ENCODE measurements at regions not wholly inside any gene's neighbourhood (a gene's known extent, or its start where the extent isn't known, plus 50 kb on each side); places are given as distances from the start of the nearest gene placed in this dataset.
"Not testable (repeated sequence)": the region's sequence is repeated elsewhere in the genome, so short reads cannot be mapped to it uniquely, and the experiment has no call there.

- H3K9me3 ChIP-seq (ENCODE audit: low read length), result no peaks in the 10 kb centered on the region
- H3K9ac ChIP-seq (ENCODE audit: low read length), result no peak overlapping the region
- H3K27ac ChIP-seq (ENCODE audit: low read depth, low read length), result no peak overlapping the region
- H3K27me3 ChIP-seq (ENCODE audit: control insufficient read depth in 1 of 2, insufficient read depth in 2 of 2, low read length in 2 of 2), result no peaks in the 10 kb centered on the region
- no peak overlapping the region for H3K4me3 ChIP-seq (ENCODE audit: low read depth in 1 of 2, low read length in 2 of 2)
- H3K36me3 ChIP-seq (ENCODE audit: insufficient read depth, low read length), result no peaks in the 10 kb centered on the region
- peaks cover 4% of the 10 kb centered on the region for H3K4me1 ChIP-seq (ENCODE audit: insufficient read depth, low read length)
Observed at GRCh38 chr9:78406933-78407332, 110.0 kb downstream of the PSAT1 start.

DNA sequence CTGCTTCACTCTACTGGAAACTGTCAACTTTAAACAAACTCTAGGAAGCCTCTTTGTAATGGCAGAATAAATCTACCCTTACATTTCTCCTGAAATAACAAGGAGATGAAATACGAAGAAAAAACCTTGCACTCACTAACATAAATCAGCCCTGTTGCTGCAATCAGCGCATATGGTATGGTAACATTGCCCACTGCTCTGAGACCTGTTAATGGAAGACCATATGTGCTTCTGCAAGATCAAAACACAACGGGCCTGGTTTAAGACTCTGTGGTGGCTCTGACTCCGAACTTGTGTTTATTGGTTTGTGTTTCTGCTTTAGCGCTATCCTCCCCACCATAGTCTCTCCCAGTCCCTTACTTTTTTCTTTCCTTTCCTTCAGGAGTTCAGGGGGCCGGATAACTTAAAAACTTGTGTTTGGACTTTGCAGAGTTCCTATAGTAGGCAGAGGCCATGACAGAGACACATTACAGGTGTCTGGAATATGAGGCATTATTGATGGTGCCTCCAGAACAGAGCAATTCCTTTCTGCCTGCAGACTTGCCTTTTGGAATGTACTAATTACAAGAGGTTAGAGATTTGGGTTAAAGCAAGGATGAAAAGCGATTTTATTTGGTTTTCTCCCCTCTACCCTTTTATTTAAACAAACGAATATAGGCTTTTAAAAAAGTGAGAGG lies 110.8 kb downstream of the PSAT1 start:
- no peaks in the 10 kb centered on the region for H3K9me3 ChIP-seq (ENCODE audit: low read length)
- H3K27ac ChIP-seq (ENCODE audit: low read depth, low read length), result no peak overlapping the region
- no peaks in the 10 kb centered on the region for H3K36me3 ChIP-seq (ENCODE audit: insufficient read depth, low read length)
- H3K4me3 ChIP-seq (ENCODE audit: low read depth in 1 of 2, low read length in 2 of 2), result no peak overlapping the region
- H3K9ac ChIP-seq (ENCODE audit: low read length), result no peak overlapping the region
- H3K27me3 ChIP-seq (ENCODE audit: control insufficient read depth in 1 of 2, insufficient read depth in 2 of 2, low read length in 2 of 2), result no peaks in the 10 kb centered on the region
- peaks cover 4% of the 10 kb centered on the region for H3K4me1 ChIP-seq (ENCODE audit: insufficient read depth, low read length)

GRCh38 chr9:78408388-78408787 lies 111.5 kb downstream of the PSAT1 start:
- Histone ChIP-seq H3K36me3 (ENCODE audit: insufficient read depth, low read length) (no peaks in the 10 kb centered on the region), H3K9ac (ENCODE audit: low read length) (no peak overlapping the region), H3K27ac (ENCODE audit: low read depth, low read length) (no peak overlapping the region), H3K27me3 (ENCODE audit: control insufficient read depth in 1 of 2, insufficient read depth in 2 of 2, low read length in 2 of 2) (no peaks in the 10 kb centered on the region), H3K9me3 (ENCODE audit: low read length) (no peaks in the 10 kb centered on the region), H3K4me3 (ENCODE audit: low read depth in 1 of 2, low read length in 2 of 2) (no peak overlapping the region), H3K4me1 (ENCODE audit: insufficient read depth, low read length) (peaks cover 4% of the 10 kb centered on the region)

GRCh38 chr9:78409928-78410510 lies 113.1 kb downstream of the PSAT1 start:
- not testable (repeated sequence) for H3K27ac ChIP-seq (ENCODE audit: low read depth, low read length); H3K4me1 ChIP-seq (ENCODE audit: insufficient read depth, low read length); H3K4me3 ChIP-seq (ENCODE audit: low read depth in 1 of 2, low read length in 2 of 2); H3K36me3 ChIP-seq (ENCODE audit: insufficient read depth, low read length); H3K9ac ChIP-seq (ENCODE audit: low read length); H3K27me3 ChIP-seq (ENCODE audit: control insufficient read depth in 1 of 2, insufficient read depth in 2 of 2, low read length in 2 of 2); H3K9me3 ChIP-seq (ENCODE audit: low read length)

GRCh38 chr9:78422309-78422708 lies 125.4 kb downstream of the PSAT1 start:
- no peaks in the 10 kb centered on the region for H3K4me1 ChIP-seq (ENCODE audit: insufficient read depth, low read length)
- H3K27ac ChIP-seq (ENCODE audit: low read depth, low read length), result no peak overlapping the region
- H3K27me3 ChIP-seq (ENCODE audit: control insufficient read depth in 1 of 2, insufficient read depth in 2 of 2, low read length in 2 of 2), result no peaks in the 10 kb centered on the region
- no peaks in the 10 kb centered on the region for H3K36me3 ChIP-seq (ENCODE audit: insufficient read depth, low read length)
- no peak overlapping the region for H3K4me3 ChIP-seq (ENCODE audit: low read depth in 1 of 2, low read length in 2 of 2)
- no peaks in the 10 kb centered on the region for H3K9me3 ChIP-seq (ENCODE audit: low read length)
- H3K9ac ChIP-seq (ENCODE audit: low read length), result no peak overlapping the region

DNA sequence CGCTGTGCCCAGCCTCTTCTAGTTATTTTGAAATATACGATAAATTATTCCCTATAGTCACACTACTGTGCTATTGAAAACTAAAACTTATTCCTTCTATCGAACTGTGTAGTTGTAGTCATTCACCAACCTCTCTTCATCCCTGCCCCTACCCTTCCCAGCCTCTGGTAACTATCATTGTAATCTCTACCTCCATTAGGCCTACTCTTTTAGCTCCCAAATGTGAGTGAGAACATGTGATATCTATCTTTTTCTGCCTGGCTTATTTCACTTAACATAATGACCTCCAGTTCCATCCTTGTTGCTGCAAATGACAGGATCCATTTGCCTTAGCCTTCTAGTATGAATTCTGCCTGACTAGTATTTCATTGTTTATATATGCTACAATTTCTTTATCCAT lies 127.4 kb downstream of the PSAT1 start:
- no peaks in the 10 kb centered on the region for H3K36me3 ChIP-seq (ENCODE audit: insufficient read depth, low read length)
- no peak overlapping the region for H3K9ac ChIP-seq (ENCODE audit: low read length)
- H3K9me3 ChIP-seq (ENCODE audit: low read length), result no peaks in the 10 kb centered on the region
- H3K4me1 ChIP-seq (ENCODE audit: insufficient read depth, low read length), result no peaks in the 10 kb centered on the region
- H3K27me3 ChIP-seq (ENCODE audit: control insufficient read depth in 1 of 2, insufficient read depth in 2 of 2, low read length in 2 of 2), result no peaks in the 10 kb centered on the region
- no peak overlapping the region for H3K4me3 ChIP-seq (ENCODE audit: low read depth in 1 of 2, low read length in 2 of 2)
- H3K27ac ChIP-seq (ENCODE audit: low read depth, low read length), result no peak overlapping the region

GRCh38 chr9:78428640-78429039 lies 131.7 kb downstream of the PSAT1 start:
- Histone ChIP-seq H3K9me3 (ENCODE audit: low read length) (no peaks in the 10 kb centered on the region), H3K27me3 (ENCODE audit: control insufficient read depth in 1 of 2, insufficient read depth in 2 of 2, low read length in 2 of 2) (no peaks in the 10 kb centered on the region), H3K4me3 (ENCODE audit: low read depth in 1 of 2, low read length in 2 of 2) (no peak overlapping the region), H3K9ac (ENCODE audit: low read length) (no peak overlapping the region), H3K36me3 (ENCODE audit: insufficient read depth, low read length) (no peaks in the 10 kb centered on the region), H3K4me1 (ENCODE audit: insufficient read depth, low read length) (no peaks in the 10 kb centered on the region), H3K27ac (ENCODE audit: low read depth, low read length) (no peak overlapping the region)

DNA sequence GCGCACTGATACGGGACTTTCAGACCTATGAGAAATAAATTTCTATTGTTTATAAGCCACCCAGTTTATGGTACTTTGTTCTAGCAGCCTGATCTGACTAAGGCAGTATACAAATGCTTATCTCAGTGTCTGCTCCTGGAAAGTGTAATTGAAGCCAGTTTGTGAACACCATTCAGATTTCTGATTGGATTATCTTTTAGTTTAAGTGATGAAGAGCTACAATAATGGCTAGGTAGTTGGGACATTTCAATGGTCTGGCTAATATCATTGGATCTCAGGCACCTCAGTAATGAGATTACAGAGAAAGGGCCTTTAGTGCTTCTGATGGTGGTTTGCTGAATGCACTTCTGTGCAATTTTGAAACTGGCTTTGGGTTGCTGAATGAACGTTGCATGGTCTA lies 133.5 kb downstream of the PSAT1 start:
- H3K27ac ChIP-seq (ENCODE audit: low read depth, low read length), result no peak overlapping the region
- H3K27me3 ChIP-seq (ENCODE audit: control insufficient read depth in 1 of 2, insufficient read depth in 2 of 2, low read length in 2 of 2), result no peaks in the 10 kb centered on the region
- no peak overlapping the region for H3K9ac ChIP-seq (ENCODE audit: low read length)
- H3K9me3 ChIP-seq (ENCODE audit: low read length), result no peaks in the 10 kb centered on the region
- H3K4me1 ChIP-seq (ENCODE audit: insufficient read depth, low read length), result no peaks in the 10 kb centered on the region
- no peak overlapping the region for H3K4me3 ChIP-seq (ENCODE audit: low read depth in 1 of 2, low read length in 2 of 2)
- H3K36me3 ChIP-seq (ENCODE audit: insufficient read depth, low read length), result no peaks in the 10 kb centered on the region

DNA sequence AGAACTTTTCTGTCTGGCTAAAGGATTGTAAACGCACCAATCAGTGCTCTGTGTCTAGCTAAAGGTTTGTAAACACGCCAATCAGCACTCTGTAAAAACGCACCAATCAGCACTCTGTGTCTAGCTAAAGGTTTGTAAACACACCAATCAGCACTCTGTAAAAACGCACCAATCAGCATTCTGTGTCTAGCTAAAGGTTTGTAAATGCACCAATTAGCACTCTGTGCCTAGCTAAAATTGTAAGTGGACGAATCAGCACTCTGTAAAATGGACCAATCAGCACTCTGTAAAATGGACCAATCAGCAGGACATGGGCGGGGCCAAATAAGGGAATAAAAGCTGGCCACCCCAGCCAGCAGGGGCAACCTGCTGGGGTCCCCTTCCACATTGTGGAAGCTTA lies 134.1 kb downstream of the PSAT1 start:
- H3K9me3 ChIP-seq (ENCODE audit: low read length); H3K4me3 ChIP-seq (ENCODE audit: low read depth in 1 of 2, low read length in 2 of 2); H3K9ac ChIP-seq (ENCODE audit: low read length); H3K27ac ChIP-seq (ENCODE audit: low read depth, low read length); H3K36me3 ChIP-seq (ENCODE audit: insufficient read depth, low read length); H3K27me3 ChIP-seq (ENCODE audit: control insufficient read depth in 1 of 2, insufficient read depth in 2 of 2, low read length in 2 of 2); H3K4me1 ChIP-seq (ENCODE audit: insufficient read depth, low read length): not testable (repeated sequence)

GRCh38 chr9:78436873-78437272 lies 139.9 kb downstream of the PSAT1 start:
- H3K4me3 ChIP-seq (ENCODE audit: low read depth in 1 of 2, low read length in 2 of 2), result no peak overlapping the region
- no peaks in the 10 kb centered on the region for H3K9me3 ChIP-seq (ENCODE audit: low read length)
- H3K36me3 ChIP-seq (ENCODE audit: insufficient read depth, low read length), result no peaks in the 10 kb centered on the region
- H3K4me1 ChIP-seq (ENCODE audit: insufficient read depth, low read length), result no peaks in the 10 kb centered on the region
- H3K27me3 ChIP-seq (ENCODE audit: control insufficient read depth in 1 of 2, insufficient read depth in 2 of 2, low read length in 2 of 2), result no peaks in the 10 kb centered on the region
- H3K9ac ChIP-seq (ENCODE audit: low read length), result no peak overlapping the region
- H3K27ac ChIP-seq (ENCODE audit: low read depth, low read length), result no peak overlapping the region

DNA sequence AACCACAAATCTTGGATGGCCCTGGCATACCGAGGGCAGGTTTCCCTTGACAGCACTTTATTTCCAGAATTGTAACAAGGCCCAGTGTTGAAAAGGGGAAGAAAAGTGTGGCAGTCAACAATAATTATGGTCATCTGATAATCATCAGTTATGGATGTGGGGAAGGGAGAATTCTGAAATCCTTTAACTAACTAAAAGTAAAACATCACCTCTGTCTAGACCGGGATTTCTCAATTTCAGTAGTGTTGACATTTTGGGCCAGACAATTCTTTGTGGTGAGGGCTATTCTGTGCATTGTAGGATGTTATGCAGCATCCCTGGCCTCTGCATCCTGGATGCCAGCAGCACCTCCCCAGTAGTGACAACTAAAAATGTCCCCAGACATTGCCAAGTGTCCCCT lies 140.4 kb downstream of the PSAT1 start:
- Histone ChIP-seq H3K9me3 (ENCODE audit: low read length) (no peaks in the 10 kb centered on the region), H3K27ac (ENCODE audit: low read depth, low read length) (no peak overlapping the region), H3K27me3 (ENCODE audit: control insufficient read depth in 1 of 2, insufficient read depth in 2 of 2, low read length in 2 of 2) (no peaks in the 10 kb centered on the region), H3K4me3 (ENCODE audit: low read depth in 1 of 2, low read length in 2 of 2) (no peak overlapping the region), H3K36me3 (ENCODE audit: insufficient read depth, low read length) (no peaks in the 10 kb centered on the region), H3K9ac (ENCODE audit: low read length) (no peak overlapping the region), H3K4me1 (ENCODE audit: insufficient read depth, low read length) (no peaks in the 10 kb centered on the region)

DNA sequence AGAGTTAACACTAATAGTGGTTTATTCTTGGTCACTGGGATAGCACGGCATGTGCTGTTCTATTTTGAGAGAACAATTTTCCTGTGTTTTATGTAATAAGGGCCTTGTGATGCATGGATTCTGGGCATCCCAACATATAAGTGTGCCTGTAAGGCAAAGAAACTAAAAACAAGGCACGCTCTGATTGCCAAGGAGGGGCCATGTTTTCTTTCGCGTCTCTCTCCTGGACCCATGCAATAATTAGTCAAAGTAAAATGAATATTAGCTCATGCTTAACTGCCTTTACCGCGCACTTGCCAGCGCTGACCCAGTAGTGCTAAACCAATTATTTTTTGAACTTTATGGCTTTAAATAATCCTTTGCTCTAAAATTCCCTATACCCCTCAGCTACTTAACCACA lies 140.9 kb downstream of the PSAT1 start:
- Histone ChIP-seq H3K36me3 (ENCODE audit: insufficient read depth, low read length) (no peaks in the 10 kb centered on the region), H3K27me3 (ENCODE audit: control insufficient read depth in 1 of 2, insufficient read depth in 2 of 2, low read length in 2 of 2) (no peaks in the 10 kb centered on the region), H3K4me3 (ENCODE audit: low read depth in 1 of 2, low read length in 2 of 2) (no peak overlapping the region), H3K9me3 (ENCODE audit: low read length) (no peaks in the 10 kb centered on the region), H3K9ac (ENCODE audit: low read length) (no peak overlapping the region), H3K4me1 (ENCODE audit: insufficient read depth, low read length) (no peaks in the 10 kb centered on the region), H3K27ac (ENCODE audit: low read depth, low read length) (no peak overlapping the region)
